ENCODE measurements at regions not wholly inside any gene's neighbourhood (a gene's known extent, or its start where the extent isn't known, plus 50 kb on each side); places are given as distances from the start of the nearest gene placed in this dataset.

GRCh38 chr3:70433091-70433490 is 120.7 kb upstream of the MDFIC2 start:
- Mint-ChIP-seq H3K36me3 (no peaks in the 10 kb centered on the region), H3K27me3 (no peaks in the 10 kb centered on the region), H3K4me1 (ENCODE audit: unreplicated experiment) (no peaks in the 10 kb centered on the region), H3K9me3 (no peaks in the 10 kb centered on the region), H3K4me3 (no peak overlapping the region), H3K27ac (no peak overlapping the region)
- TF ChIP-seq CTCF (conservative IDR thresholded peaks at IDR 0.05), result no peak
- no peak for DNase-seq (ENCODE audit: extremely low spot score, unreplicated experiment)

- Mint-ChIP-seq H3K27me3 (no peaks in the 10 kb centered on the region), H3K9me3 (no peaks in the 10 kb centered on the region), H3K4me3 (no peak overlapping the region), H3K27ac (no peak overlapping the region), H3K4me1 (ENCODE audit: unreplicated experiment) (no peaks in the 10 kb centered on the region), H3K36me3 (no peaks in the 10 kb centered on the region)
- TF ChIP-seq CTCF (conservative IDR thresholded peaks at IDR 0.05), result no peak
- no peak for DNase-seq (ENCODE audit: extremely low spot score, unreplicated experiment)
Measured at GRCh38 chr3:70431911-70432310, 119.5 kb upstream of the MDFIC2 start.

GRCh38 chr3:70426071-70426470 is 113.6 kb upstream of the MDFIC2 start:
- Mint-ChIP-seq H3K9me3 (no peaks in the 10 kb centered on the region), H3K27me3 (no peaks in the 10 kb centered on the region), H3K4me3 (no peak overlapping the region), H3K27ac (no peak overlapping the region), H3K4me1 (ENCODE audit: unreplicated experiment) (no peaks in the 10 kb centered on the region), H3K36me3 (no peaks in the 10 kb centered on the region)
- no peak for DNase-seq (ENCODE audit: extremely low spot score, unreplicated experiment)
- TF ChIP-seq CTCF (conservative IDR thresholded peaks at IDR 0.05), result no peak

- H3K36me3 Mint-ChIP-seq, result no peaks in the 10 kb centered on the region
- H3K4me3 Mint-ChIP-seq, result no peak overlapping the region
- peaks cover 7% of the 10 kb centered on the region for H3K9me3 Mint-ChIP-seq
- no peak overlapping the region for H3K27ac Mint-ChIP-seq
- H3K27me3 Mint-ChIP-seq, result peaks cover 8% of the 10 kb centered on the region
- no peaks in the 10 kb centered on the region for H3K4me1 Mint-ChIP-seq (ENCODE audit: unreplicated experiment)
- no peak for TF ChIP-seq CTCF (conservative IDR thresholded peaks at IDR 0.05)
- no peak for DNase-seq (ENCODE audit: extremely low spot score, unreplicated experiment)
Measured at GRCh38 chr3:70421506-70421905, 109.1 kb upstream of the MDFIC2 start.

GRCh38 chr3:70409018-70409417 is 96.6 kb upstream of the MDFIC2 start:
- H3K4me1 Mint-ChIP-seq (ENCODE audit: unreplicated experiment), result no peaks in the 10 kb centered on the region
- no peak for TF ChIP-seq CTCF (conservative IDR thresholded peaks at IDR 0.05)
- no peaks in the 10 kb centered on the region for H3K27me3 Mint-ChIP-seq
- no peak overlapping the region for H3K27ac Mint-ChIP-seq
- no peaks in the 10 kb centered on the region for H3K36me3 Mint-ChIP-seq
- peaks cover 4% of the 10 kb centered on the region for H3K9me3 Mint-ChIP-seq
- H3K4me3 Mint-ChIP-seq, result no peak overlapping the region
- no peak for DNase-seq (ENCODE audit: extremely low spot score, unreplicated experiment)

GRCh38 chr3:70400194-70400593 is 87.8 kb upstream of the MDFIC2 start:
- Mint-ChIP-seq H3K27me3 (no peaks in the 10 kb centered on the region), H3K36me3 (no peaks in the 10 kb centered on the region), H3K4me1 (ENCODE audit: unreplicated experiment) (no peaks in the 10 kb centered on the region), H3K9me3 (no peaks in the 10 kb centered on the region), H3K4me3 (no peak overlapping the region), H3K27ac (no peak overlapping the region)
- DNase-seq (ENCODE audit: extremely low spot score, unreplicated experiment), result no peak
- TF ChIP-seq CTCF (conservative IDR thresholded peaks at IDR 0.05), result no peak
